CD4-positive, alpha-beta T cell treated with Interleukin-15 for 1 hour (primary cell): ENCODE measurements at regions not wholly inside any gene's neighbourhood (a gene's known extent, or its start where the extent isn't known, plus 50 kb on each side); places are given as distances from the start of the nearest gene placed in this dataset.
"Not testable (repeated sequence)": the region's sequence is repeated elsewhere in the genome, so short reads cannot be mapped to it uniquely, and the experiment has no call there.

Experiments
- DNase-seq: peaks from one replicate; pipeline ENCODE4 v3.0.0-alpha.2; 2020

GRCh38 chr20:1810572-1810925 lies 84.7 kb upstream of the SIRPA start:
- no peak for DNase-seq

DNA sequence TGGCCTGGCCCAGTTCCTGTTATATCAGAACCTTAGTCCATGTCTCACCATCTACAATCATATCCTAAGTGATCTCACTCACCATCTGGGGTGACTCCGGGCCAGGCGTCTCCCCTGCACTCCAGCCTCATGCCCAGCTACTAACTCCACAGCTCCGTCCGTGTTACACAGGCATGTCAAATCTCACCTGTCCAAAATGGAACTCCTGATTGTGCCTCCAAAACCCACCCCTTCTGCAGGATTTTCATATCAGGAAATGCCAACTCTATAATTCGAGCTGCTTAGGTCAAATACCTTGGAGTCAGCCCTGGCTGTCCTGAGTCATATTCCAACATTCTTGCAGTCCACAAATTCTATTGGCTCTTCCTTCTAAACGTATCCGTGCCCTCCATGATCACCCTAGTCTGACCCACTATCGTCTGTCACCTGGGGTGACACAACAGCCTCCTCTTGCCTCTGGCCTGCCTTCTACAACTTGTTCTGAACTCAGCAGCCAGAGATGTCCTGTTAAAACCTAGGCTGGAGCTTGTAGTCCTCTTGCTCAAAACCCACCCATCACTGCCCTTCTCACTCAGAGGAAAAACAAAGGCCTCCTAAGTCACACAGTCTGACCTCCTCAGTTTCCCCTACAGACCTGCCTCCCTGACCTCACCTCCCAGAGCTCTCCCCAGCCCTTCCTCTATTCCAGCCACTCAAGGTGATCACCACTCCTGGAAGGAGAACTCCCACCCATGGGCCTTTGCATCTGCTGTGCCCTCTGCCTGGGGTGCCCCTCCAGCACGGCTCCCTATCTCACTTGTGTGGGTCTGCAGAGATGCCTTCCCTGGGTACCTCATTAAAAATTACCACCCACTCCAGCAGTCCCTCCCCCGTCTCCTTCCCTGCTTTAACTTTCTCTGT lies 85.3 kb upstream of the SIRPA start:
- DNase-seq, result no peak

DNA sequence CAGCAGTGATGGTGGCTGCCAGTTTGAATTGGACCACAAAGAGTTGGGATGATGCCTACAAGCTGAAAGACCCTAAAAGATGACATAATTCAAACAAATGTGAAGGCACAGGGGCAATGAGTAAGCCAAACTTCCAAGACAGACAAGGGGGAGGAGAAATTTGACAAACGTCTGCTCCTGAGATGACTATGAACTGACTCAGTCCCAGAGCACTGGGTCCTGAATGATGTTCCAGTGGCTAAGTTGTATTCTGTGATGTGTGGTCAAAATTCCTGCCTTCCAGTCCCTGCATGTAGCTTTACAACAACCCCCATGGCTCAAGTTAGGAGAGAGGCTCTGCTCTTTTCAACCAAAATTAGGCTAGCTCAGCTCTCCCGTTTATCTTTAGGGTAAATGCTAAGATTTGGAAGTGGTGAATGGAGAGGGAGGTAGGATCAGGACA lies 86.1 kb upstream of the SIRPA start:
- no peak for DNase-seq

GRCh38 chr20:1808101-1808500 lies 87.1 kb upstream of the SIRPA start:
- DNase-seq, result no peak

DNA sequence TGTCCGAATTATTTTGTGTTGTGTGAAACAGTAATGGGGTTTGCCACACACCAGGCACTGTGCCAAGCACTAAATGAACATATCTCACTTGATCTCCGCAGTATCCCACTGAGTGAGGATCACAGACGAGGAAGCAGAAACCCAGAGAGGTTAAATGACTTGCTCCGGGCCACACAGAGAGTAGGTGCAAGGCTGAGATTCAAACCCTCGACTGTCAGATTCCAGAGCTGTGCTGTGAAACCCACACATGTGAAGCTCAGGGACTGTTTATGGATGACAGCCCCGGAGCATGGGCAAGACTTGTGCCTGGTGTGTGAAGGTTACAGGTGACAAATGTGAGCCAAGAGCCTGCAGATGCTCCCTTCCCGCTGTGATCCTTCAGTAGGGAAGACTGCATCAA lies 87.8 kb upstream of the SIRPA start:
- no peak for DNase-seq

GRCh38 chr20:1806456-1806855 lies 88.8 kb upstream of the SIRPA start:
- DNase-seq, result no peak

DNA sequence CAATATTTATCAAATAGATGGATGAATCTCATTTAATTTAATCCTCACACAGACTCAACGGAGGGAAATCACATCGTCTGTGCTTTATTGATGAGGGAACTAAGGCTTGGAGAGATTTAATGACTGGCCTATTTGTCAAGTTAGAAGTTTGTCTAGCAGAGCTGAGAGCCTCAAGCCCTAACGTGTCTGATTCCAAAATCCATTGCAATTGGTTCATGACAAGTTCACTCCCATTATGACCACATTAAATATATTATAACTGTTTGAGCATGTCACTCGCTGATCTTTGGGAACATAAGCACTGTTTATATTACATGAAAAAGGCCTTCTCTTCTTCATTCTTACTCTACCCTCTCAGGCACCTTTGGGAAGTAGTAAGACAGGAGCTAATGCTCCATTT lies 89.4 kb upstream of the SIRPA start:
- DNase-seq, result no peak

DNA sequence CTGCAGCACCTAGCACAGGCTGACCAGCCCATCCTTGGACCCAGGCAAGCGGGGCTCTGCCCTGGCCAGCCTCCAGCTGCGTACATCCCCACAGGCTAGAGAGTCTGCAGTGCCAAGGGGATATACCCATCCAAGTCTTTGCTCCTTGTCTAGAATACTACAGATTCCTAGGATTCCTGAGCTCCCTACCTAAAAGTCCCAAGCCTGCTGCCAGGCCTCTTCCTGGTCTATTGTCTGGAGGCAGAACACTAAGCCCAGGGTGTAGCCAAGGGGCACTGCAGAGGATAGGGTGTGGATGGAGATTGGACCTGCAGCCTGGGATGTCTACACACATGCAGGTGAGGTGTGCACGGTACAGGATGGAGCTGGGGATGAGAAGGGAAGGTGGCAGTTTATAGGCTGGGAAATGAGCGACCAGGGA lies 90.0 kb upstream of the SIRPA start:
- no peak for DNase-seq

DNA sequence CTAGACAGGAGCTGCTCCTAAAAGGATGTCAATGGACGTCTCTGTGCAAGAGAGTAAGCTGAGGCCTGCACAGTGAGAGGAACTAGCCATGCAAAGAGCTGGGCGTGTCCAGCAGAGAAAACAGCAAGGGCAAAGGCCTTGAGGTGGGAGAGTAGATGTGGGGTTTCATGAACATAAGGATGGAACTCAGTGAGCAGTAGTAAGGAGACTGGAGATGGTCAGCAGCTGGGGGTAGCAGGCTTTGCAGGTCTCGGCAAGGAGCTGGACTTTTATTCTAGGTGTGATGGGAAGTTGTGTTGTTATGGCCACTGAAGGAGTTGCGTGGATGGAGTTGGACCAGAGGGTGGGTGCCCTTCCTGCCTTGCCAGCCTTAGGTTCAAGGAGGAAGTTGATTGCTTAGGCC lies 90.7 kb upstream of the SIRPA start:
- DNase-seq, result no peak

GRCh38 chr20:1803932-1804501 lies 91.2 kb upstream of the SIRPA start:
- DNase-seq, result no peak

GRCh38 chr20:1803061-1803931 lies 91.9 kb upstream of the SIRPA start:
- DNase-seq, result peak; percentile 80

GRCh38 chr20:1802385-1803060 lies 92.7 kb upstream of the SIRPA start:
- peak; percentile 68 for DNase-seq

DNA sequence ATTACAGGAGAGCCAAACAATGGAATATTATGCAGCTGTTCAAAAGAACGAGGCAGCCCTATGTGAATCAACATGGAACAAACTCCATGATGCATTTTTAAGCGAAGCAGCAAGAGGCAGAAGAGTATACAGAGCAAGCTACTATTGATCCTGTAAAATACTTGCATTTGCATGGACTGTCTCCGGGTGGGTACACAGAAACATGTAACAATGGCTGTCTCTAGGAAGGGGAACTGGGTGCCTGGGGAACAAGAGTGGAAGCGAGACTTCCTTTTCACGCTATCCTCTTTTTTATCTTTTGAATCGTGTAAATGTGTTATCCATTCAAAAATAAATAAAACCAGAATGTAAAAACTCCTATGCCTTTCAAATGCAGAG lies 93.3 kb upstream of the SIRPA start:
- no peak for DNase-seq

GRCh38 chr20:1801225-1801928 lies 93.8 kb upstream of the SIRPA start:
- DNase-seq, result no peak

DNA sequence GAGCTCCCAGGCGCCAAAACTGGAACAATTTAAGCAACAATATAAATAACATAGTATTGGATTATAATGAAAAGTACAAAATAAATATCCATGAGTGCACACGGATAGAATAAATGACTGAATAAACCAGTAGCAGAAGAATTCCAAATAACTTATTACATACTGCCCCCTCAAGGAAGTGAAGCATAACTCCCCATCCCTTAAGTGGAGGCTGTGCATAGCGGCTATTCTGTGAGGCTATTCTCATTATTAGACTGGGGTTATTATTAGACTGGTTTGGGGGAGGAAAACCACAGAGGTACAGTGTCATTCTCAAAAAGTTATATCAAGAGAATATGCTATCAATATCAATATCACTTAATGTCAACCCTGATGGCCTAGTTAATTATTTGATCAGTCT lies 94.4 kb upstream of the SIRPA start:
- no peak for DNase-seq

GRCh38 chr20:1800180-1800579 lies 95.0 kb upstream of the SIRPA start:
- DNase-seq, result no peak

DNA sequence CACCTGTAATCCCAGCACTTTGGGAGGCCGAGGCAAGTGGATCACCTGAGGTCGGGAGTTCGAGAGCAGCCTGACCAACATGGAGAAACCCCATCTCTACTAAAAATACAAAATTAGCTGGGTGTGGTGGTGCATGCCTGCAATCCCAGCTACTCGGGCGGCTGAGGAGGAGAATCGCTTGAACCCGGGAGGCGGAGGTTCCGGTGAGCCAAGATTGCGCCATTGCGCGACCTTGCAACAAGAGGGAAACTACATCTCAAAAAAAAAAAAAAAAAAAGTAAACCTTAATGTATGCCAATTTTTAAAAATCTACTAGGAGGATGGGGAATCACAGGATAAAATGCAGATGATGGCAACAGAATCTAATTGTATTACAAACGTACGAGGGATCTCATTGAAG lies 95.5 kb upstream of the SIRPA start:
- not testable (repeated sequence) for DNase-seq

DNA sequence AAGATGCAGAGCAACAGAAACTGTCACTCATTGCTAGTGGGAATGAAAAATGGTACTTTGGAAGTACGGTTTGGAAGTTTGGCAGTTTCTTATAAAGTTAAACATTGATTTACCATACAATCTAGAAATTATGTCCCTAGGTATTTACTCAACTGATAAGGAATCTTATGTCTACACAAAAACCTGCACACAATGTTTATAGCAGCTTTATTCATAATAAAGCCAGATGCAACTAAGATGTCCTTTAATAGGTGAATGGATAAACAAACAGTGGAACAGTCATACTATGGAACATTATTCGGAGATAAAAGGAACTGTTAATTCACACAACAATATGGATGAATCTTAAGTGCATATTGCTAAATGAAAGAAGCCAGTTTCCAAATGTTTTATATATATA lies 96.2 kb upstream of the SIRPA start:
- DNase-seq, result no peak

DNA sequence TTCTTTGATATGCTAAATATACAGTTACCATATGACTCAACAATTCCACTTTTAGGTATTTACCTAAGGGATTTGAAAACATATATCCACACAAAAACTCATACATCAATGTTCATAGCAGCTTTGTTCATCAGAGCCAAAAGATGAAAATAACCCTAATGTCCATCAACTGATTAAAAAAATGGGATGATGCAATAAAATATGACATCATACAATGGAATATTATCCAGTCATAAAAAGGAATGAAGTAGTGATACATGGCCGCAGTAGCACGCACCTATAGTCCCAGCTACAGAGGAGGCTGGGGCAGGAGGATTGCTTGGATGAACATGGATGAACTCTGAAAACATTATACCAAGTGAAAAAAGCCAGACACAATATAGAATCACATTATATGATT lies 101.4 kb upstream of the SIRPA start:
- no peak for DNase-seq

- DNase-seq, result no peak
These were observed 102.9 kb upstream of the SIRPA start for GRCh38 chr20:1792274-1792673.

DNA sequence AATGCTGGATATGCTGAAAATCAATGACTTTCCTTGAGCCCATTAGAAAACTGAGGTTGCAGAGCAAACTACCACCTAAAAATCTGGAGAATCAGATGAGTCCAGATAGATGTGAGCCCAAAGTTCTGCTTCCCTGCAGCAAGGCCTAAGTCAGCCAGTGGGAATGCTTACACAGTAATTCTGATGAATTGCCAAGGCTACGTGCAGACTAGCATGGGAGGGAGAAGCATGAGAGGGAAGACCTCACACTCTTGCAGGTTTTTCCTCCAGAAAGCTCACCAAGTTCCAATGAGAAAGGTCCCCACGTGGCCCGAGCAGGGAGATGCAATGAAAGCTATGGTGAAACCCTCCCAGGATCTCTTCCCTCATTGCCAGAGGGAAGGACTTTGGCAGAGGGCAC lies 104.8 kb upstream of the SIRPA start:
- no peak for DNase-seq

DNA sequence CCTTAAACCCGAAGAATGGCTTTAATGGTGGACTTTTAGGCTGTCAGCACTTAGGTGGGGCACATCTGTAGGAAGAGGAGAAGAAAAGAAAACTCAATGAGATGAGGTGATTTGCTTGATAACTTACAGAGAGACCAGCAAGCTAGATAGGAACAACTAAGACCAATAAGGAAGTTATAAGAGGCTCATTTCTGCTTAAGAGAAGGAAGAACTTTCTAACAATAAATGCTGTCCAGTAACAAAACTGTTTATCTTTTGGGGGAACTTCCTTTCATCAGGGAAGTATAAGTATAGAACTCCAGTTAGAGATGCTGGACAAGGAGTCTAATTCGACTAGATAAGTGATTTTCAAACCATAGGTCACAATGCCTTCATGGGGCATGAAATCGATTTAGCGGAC lies 107.2 kb upstream of the SIRPA start:
- no peak for DNase-seq

GRCh38 chr20:1786486-1786885 lies 108.7 kb upstream of the SIRPA start:
- no peak for DNase-seq
